GM13976 (cell line): ENCODE measurements at regions not wholly inside any gene's neighbourhood (a gene's known extent, or its start where the extent isn't known, plus 50 kb on each side); places are given as distances from the start of the nearest gene placed in this dataset.
"Not testable (repeated sequence)": the region's sequence is repeated elsewhere in the genome, so short reads cannot be mapped to it uniquely, and the experiment has no call there.

ENCODE experiments used
- DNase-seq: peaks from one replicate; pipeline ENCODE4 v3.0.0; 2012; ENCODE audit warnings: low spot score
- CTCF ChIP-seq: IDR thresholded peaks from 2 replicates; pipeline ENCODE4 v1.5.1; 2012; ENCODE audit warnings: borderline replicate concordance, mild to moderate bottlenecking; ENCODE audit not compliant: insufficient read depth; ENCODE audit errors: extremely low read depth, missing control alignments, control extremely low read depth
- in situ Hi-C: fragments of 300-500 bp; cut with MboI; formaldehyde crosslinking; loops from one replicate; pipeline ENCODE4 v1.12.0; 2022; ENCODE audit warnings: low sequenced_read_pairs, mixed read lengths, inconsistent platforms; ENCODE audit not compliant: unreplicated experiment

GRCh38 chr3:10729439-10729838, 86.6 kb upstream of the SLC6A11 start:
- no peak for DNase-seq
- in situ Hi-C loops: loop anchor here (25.0 kb wide), 1 partner anchor 367 kb away; no protein-coding TSS in a partner anchor

GRCh38 chr3:10732292-10732691, 83.7 kb upstream of the SLC6A11 start:
- no peak for DNase-seq
- in situ Hi-C loops: loop anchor here (25.0 kb wide), 1 partner anchor 370 kb away; no protein-coding TSS in a partner anchor
- TF ChIP-seq CTCF: no peak

More at GRCh38 chr3:10729439-10729838, 86.6 kb upstream of the SLC6A11 start:
- TF ChIP-seq CTCF: no peak

GRCh38 chr3:10733297-10733696, 82.7 kb upstream of the SLC6A11 start:
- no peak for DNase-seq
- in situ Hi-C loops: loop anchor here (25.0 kb wide), 1 partner anchor 371 kb away; no protein-coding TSS in a partner anchor
- TF ChIP-seq CTCF: no peak

GRCh38 chr3:10736444-10736843, 79.6 kb upstream of the SLC6A11 start:
- in situ Hi-C loops: loop anchor here (25.0 kb wide), 1 partner anchor 374 kb away; no protein-coding TSS in a partner anchor
- DNase-seq: not testable (repeated sequence)

GRCh38 chr3:10737785-10738184, 78.2 kb upstream of the SLC6A11 start:
- in situ Hi-C loops: loop anchor here (25.0 kb wide), 1 partner anchor 375 kb away; no protein-coding TSS in a partner anchor
- no peak for TF ChIP-seq CTCF
- DNase-seq: no peak

- TF ChIP-seq CTCF: peak; percentile 63
Observed at GRCh38 chr3:10738688-10739372, 77.2 kb upstream of the SLC6A11 start.

GRCh38 chr3:10740954-10741353, 75.1 kb upstream of the SLC6A11 start:
- no peak for DNase-seq
- in situ Hi-C loops: loop anchor here (25.0 kb wide), 1 partner anchor 379 kb away; no protein-coding TSS in a partner anchor
- TF ChIP-seq CTCF: no peak

More at GRCh38 chr3:10738688-10739372, 77.2 kb upstream of the SLC6A11 start:
- in situ Hi-C loops: loop anchor here (25.0 kb wide), 1 partner anchor 377 kb away; no protein-coding TSS in a partner anchor
- DNase-seq: peak; percentile 72
